GM18517 (cell line): ENCODE measurements at regions not wholly inside any gene's neighbourhood (a gene's known extent, or its start where the extent isn't known, plus 50 kb on each side); places are given as distances from the start of the nearest gene placed in this dataset.

ENCODE experiments used
- ATAC-seq: cut with Tn5 transposase; IDR thresholded peaks from one replicate; pipeline ENCODE4 v1.9.1; 2021; ENCODE audit warnings: mild to moderate bottlenecking, moderate library complexity; ENCODE audit not compliant: unreplicated experiment

DNA sequence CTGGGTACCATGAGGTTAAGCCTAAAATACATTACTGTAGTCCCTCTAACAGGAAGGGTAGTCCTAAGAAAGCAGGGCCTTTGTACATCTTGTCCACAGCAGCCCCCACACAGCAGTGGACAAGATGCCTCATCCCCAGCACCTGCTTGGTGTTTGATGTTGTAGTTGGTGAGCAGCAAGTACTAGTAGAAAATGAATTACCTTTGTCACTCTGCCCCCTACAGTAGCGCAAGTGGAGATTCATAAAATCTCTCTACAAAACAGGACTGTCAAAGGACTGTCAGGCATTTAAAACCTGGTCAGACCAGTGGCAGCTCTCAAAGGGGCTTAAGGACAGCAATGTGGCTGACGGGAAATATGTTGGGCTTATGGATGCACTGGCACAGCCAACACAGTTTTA is 122.5 kb downstream of the TMEM174 start:
- no peak for ATAC-seq

DNA sequence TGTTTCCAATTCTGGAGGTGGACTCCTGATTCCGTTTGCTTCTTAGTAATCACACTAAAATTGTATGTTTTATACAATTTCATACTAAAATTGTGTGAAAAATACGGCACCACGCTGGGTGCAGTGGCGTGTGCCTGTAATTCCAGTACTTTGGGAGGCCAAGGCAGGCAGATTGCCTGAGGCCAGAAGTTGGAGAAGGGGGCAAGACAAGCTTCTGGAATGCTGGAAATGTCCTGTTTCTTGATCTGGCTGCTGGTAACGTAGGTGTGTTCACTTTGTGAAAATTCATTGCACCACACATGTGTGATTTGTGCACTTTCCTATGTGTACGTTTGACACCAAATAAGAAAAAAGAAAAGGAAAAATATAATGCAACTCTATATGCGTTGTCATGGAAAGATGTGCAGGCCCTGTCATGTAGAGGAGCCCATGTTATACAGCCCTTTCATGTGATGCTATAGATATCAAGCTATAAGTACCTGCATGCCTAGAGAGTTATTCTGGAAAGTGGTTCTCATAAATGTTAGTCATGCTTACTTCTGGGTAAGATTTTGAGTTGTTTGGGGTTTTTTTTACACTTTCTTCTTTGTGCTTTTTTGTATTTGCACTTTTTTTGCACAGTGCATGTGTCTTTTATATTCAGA is 119.9 kb downstream of the TMEM174 start:
- no peak for ATAC-seq

DNA sequence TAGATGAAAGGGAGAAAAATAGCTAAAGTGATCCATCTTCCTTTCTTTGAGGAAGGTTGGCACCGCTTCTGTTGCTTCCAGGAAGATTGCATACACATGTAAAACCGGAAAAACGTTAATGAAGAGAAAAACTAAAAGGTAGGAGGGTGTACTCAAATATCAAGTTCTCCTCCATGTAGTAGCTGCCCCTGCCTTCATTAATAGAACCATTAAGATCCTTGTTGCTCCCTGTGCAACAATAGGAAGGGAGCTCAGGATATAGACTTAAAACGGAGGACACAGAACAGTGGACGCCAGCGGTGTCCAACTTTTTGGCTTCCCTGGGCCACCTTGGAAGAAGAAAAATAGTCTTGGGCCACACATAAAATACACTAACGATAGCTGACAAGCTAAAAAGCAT is 118.9 kb downstream of the TMEM174 start:
- ATAC-seq, result no peak

DNA sequence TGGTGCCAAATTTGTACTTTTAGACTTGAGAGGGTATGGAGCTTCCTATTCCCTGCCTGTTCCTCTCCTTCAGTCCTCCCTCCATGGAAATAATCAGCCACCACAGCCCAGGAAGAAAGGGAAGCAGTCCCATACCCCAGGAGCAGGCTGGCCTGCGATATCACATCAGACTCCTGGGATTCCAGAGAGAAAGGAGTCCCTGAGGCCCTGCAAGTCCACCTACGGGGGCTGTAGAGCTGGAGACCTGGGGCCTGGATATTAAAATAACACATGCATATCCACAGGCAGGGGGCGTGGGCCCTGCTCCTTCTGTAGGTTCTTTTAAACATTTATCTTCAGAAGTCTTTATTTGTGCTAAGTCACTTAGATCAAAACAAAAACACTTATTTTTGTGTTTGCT is 117.2 kb downstream of the TMEM174 start:
- no peak for ATAC-seq

DNA sequence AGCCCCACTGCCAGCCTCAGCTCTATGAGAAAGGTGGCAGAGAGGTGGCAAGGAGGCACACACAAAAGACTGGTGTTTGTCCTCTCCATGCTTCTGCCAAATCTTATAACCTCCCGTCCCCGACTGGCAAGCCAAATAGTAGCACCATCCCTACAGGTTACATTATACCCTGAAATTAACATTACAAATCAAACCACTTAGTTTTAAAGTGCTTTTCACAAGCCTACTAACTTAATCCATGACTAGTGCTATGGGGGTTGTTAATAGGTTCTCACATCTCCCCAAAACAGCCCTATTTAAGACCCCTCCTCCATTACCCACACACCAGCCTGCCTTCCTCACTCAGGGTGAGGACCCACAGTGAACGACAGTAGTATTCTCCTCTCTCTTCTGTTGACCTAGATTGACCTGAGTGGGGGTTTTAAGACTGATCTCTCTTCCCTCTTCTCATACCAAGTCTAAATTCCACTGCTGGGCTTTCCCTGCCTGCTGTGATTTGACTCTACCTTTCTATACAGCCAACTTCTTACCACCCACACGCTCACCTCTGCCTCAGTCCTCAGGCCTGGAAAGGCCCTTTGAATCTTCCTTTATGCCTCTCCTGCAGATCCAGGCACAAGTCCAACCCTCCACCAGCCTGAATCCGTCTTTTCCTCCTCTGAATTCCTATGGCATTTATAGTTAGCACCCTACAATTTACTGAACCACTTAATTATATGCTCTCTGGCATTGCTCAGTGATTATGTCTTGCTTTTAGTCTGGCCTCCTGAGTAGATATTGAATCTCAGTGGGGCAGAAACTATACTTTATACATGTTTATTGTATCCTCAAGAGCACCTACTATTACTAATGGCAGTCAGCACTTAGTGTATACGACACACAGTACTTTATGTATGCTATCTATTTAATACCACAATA is 116.1 kb downstream of the TMEM174 start:
- no peak for ATAC-seq

DNA sequence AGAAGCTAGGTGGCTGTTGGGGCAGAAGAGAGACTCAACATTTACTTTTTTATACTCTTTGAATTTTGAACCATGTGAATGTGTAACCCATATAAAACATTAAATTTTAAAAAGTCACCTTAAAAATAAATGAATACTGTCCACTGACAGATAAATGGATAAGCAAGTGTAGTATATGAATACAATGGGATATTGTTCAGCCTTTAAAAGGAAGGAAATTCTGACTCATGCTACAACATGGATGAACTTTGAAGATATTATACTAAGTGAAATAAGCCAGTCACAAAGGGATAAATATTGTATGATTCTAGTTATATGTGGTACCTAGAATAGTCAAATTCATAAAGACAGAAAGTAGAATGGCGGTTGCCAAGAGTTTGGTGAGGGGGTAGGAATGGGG is 113.9 kb downstream of the TMEM174 start:
- ATAC-seq, result no peak

DNA sequence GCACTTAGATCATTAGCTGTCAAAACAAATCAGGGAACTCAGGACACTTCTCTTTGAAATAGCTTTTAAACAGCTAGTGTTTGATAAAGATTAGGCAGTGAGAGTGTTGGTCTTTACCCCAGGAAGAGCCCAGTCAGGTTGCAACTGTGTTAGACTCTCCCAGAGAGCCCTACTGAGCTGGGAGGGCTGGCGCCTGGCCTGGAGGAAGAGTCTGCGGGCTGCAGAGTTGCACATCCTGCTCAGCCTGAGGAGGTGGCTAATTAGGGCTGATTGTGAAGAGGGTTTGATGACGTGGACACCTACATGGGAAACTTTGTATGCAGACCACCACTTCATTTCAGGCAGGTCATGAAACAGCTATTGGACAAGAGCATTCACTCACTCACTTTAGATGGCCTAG is 112.0 kb downstream of the TMEM174 start:
- ATAC-seq, result no peak

DNA sequence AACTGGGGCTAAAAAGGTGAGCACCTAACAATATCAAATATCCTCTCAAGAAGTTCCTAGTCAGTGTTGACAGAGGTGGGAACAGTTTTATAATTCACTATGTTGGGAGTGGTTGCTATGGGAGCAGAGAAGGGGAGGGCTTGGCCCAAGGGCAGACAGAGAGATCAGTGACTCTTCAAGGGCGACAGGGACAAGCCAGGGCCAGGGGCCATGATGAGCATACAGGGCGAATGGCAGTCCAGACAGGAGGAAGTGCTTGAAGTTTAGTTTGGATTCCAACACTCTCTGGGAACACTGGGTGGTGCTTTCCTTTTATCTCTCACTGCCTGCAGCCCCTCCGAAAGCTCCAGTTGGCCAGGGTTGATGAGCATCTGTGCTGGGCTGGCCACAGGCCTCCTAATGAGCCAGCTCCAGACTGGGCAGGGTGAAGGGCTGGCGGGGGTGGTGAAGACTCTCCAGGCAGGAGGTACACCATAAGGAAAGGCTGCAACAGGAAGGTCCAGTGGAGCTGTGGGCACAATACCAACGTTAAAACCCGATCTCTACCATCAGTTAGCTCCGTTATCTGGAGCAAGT is 111.3 kb downstream of the TMEM174 start:
- no peak for ATAC-seq

DNA sequence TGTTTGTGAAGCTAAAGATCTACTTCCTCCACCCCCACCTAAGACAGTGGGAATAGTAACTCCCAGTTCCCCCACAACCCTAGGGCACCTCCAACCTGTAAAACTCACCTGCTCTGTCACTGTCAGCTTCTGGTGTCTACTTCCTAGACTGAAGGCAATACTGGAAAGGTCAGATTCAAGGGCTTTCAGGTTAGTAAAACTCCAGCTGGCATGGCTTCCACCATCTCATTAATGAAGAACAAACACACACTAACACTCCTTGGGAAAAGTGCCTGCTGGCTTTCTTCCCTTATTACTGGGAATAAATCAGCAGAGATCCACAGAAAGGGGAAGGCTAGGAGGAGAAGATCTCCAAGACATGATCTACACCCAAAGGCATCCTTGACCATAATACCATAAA is 109.9 kb downstream of the TMEM174 start:
- no peak for ATAC-seq

DNA sequence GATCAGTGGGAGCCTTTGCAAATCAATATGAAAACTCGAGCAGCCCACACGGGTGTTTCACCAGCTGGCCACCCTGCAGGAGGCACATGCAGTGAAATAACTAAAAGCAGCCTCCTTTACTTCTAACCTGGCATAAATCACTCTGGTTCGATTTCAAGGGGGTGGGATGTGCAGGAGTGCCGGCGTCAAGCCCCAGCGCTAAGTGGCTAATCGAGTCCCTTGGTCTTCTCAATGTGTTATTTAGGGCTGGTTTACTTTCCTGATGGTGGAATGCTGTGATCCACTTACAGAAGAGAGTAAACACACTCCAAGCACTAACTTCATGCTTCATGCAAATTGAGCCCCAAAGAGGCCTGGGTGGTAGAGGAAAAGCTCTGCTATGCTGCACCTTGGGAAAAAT is 109.4 kb downstream of the TMEM174 start:
- ATAC-seq, result no peak

DNA sequence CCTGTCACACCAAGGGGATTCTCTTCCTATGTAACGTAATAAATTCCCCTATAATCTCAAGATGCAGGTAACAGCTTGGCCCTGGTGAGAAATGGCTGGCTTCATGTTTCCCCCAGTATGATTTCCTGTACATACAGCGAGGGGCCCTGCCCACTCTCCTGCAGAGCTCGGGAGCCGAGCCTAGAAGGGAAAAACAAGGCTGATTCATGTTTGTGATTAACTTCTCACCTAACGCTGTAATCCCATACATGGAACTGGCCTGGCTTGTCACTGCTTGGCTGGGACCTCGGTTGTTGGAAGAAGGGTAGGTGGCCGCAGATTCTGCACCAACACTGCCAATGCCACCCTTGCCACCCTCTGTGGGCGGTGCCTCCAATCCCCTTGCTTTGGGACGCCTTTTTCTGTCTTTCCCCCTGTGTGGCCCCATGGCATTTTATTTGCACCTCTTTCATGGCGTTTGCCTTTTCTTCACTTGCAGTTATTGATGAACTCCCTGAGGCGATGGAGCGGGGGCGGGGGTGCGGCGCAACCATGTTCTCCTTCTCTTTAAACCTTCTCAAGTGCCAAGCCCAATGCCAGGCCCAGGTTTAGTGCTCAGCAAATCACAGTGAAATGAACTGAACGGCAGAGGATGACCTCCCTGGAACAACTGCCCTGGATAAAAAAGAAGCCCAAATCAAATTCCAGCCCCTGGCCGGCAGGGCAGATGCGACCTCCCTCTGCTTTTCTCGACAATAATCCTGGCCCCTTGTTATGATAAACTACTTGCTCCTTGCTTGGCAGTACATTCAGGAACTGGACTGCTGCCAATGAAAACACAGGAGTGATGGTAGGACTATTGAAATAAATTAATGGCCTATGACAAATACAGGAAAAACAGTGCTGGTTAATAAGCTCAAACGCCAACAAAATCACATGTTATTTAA is 108.1 kb downstream of the TMEM174 start:
- no peak for ATAC-seq

DNA sequence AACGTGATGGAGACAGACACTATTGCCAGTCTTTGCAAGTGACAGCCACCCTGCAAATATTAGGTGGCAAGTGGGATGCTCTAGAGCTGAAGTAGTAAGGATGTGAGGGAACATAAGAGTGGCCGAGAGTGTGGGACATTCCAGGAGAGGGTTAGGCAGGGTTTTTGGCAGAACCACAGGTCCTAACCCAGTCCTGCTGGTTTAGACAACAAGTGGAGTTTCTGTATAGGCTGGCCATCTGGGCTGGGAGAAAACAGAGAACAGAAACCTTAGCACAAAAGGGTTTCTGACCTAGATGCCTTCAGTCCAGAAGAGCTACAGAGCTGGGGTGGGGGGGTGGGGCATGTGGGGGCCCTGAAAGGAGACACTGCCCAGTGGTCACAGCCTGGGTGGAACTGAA is 107.4 kb downstream of the TMEM174 start:
- ATAC-seq, result no peak

DNA sequence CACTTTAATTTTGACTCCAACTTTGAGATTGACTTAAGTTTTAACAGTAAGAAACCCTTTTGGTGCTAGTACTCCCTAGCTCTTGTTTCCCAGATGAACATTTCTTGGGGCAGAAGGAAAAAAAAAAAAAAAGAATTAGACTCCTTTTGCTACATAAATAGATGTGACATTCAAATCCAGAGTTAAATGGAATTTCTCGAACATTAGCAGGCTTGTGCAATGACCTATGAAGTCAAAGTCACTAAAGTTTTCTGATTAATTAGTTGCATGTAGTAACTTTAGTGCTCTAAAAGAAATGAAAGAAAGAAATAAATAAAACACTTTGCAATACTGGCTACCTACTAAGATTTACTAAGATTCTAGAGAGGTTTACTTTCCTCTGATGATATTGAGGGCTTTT is 106.8 kb downstream of the TMEM174 start:
- ATAC-seq, result no peak

DNA sequence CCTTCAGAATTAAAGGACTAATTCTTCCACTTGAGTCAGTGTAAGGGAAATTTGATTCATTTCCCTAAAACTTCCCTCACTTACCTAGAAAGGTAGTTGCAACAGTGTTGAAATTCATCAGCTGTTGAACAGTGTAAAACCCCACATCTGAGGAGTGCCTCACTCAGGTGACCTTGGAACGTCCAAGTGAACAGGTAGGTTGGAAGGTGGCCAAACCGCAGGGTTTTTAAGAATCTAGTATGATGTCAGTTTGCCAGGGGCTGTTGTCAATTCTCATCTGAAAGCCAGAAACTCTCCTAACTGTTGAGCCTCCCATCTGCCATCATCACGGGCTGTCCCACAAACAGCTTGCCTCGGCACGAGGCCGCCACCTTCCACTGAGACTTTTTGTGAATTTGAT is 105.7 kb downstream of the TMEM174 start:
- no peak for ATAC-seq

DNA sequence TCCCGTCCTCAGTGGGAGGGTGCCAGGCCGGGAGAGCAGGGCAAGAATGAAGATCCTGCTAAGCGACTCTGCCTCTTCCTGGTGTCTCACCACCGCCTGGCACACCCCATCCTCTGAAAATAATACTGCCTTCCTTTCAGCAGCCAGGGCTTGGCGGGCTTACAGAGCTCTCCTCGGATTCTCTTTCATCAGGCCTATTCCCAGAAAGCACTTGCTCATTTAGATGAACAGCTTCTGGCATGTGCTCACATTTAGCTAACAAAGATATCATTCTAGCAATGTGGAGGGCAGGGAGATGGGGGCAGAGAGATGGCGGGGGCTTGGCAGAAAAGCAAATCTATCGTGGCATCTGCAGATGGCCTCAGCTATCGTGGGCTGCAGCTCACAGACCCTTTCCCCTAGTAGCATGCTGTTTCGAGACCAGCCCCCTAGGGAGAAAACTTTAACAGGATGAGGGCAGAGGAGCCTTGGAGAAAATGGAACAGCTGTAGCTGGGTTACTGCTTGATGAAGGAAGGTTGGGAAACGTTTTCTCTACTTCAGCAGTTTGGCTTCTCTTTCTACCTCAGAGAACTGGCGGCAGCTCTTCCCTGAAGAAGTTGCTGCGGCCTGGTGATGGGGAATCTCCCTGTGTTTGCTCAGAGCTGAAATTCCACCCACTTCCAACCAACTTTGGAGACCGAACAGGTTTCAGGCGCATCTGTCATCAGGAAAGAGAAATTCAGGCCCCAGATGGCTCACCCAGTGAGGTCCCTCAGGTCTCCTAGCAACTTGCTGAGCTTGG is 102.1 kb downstream of the TMEM174 start:
- ATAC-seq, result no peak

DNA sequence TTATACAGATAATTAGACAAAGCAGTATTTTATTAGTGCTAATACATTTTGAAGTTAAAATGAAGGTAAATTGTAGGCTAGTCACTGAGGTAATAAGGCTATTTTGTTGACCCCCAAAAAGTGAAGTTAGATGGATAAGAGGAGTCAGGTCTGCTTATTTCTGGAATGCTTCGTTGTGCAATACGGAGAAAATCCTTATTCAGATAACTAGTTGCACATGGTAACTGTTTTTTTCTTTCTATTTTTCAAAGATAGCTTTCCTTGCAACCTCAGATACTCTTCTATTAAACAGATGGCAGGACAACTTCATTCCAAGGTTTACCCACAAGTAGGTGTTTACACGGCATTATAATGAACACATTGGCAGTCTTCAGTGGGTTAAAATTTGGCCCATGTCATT is 101.1 kb downstream of the TMEM174 start:
- no peak for ATAC-seq

DNA sequence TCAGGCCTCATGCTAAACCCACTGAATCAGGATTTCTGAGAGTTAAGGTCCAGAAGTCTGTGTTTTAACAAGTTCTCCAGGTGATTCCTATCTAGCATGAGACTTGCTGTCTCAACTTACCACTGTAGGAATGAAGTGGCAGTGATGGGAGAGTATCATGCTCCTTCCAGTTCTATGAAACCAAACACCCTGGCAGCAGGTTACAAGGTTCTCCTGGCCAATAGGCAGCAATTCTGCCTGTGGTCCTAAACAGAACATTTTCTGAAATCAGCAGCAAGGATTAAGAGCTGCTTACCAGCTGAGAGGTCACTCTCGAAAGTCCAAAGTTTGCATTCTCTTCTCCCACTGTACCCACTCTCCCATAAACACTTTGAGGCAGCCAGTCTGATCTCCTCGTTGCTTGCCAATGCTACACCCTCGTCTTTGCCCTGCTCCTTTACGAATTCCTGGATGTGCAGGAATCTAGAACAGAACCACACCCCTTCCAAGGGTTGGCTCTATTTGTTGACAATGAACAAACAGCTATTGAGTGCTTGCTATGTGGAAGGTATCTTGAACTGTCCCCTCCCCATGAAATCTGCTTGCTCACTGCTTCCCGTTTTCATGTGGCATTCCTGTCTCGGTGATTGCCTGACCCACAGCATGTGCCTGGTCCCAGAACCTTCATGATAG is 100.5 kb downstream of the TMEM174 start:
- no peak for ATAC-seq

DNA sequence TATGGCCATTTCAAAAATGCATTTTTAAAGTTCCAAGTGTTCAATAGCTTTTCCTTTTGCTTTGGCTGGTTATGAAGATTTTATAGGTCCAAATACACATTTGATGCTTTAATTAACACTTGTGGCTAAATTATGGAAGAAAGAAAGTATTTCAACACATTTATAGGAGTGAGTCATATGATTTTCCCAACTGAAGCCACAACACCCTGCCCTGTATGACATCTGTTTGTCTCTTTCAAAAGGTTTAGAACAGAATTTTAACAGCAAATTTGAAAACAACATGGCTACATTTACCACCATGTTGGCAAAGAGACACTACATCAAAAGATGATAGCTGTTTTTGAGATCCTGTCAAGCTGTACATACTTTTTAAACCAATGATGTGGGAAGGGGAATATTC is 99.4 kb downstream of the TMEM174 start:
- ATAC-seq, result no peak

DNA sequence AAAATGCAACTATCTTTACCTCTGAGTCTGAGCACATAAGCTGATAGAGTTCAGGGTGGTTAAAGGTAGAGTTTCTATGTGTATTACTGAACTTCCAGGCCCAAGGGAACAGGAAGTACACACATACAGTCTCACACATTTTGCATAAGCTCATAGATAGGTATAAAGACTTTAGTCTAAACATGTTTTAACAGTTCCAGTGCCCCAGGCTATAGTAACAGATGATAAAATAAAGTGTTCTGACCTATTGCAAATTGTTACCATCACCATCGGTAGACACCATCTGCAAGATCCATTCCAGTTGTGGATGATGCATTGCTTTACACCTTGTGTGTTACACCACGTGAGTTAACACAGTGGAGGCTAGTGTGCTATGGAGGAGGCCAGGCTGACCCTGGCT is 95.8 kb downstream of the TMEM174 start:
- ATAC-seq, result no peak
